Progenitor cell of endocrine pancreas (in vitro differentiated cells): ENCODE measurements at regions not wholly inside any gene's neighbourhood (a gene's known extent, or its start where the extent isn't known, plus 50 kb on each side); places are given as distances from the start of the nearest gene placed in this dataset.

Source experiments
- DNase-seq: peaks from one replicate; pipeline ENCODE4 v3.0.0; 2021; ENCODE audit warnings: low spot score; ENCODE audit not compliant: unreplicated experiment
- H3K27ac Mint-ChIP-seq: 2 replicates; pipeline ENCODE4 v1.8.0; 2021; ENCODE audit warnings: mild to moderate bottlenecking, moderate library complexity, mixed read lengths
- H3K27me3 Mint-ChIP-seq: 2 replicates; pipeline ENCODE4 v1.8.0; 2021; ENCODE audit warnings: mixed read lengths
- H3K36me3 Mint-ChIP-seq: 2 replicates; pipeline ENCODE4 v1.8.0; 2022; ENCODE audit warnings: mixed read lengths; ENCODE audit not compliant: insufficient read depth
- H3K4me1 Mint-ChIP-seq: 2 replicates; pipeline ENCODE4 v1.8.0; 2021; ENCODE audit warnings: low read depth, mixed read lengths
- H3K4me3 Mint-ChIP-seq: 2 replicates; pipeline ENCODE4 v1.8.0; 2021; ENCODE audit warnings: low read depth, mild to moderate bottlenecking, moderate library complexity, mixed read lengths
- H3K9me3 Mint-ChIP-seq: 2 replicates; pipeline ENCODE4 v1.8.0; 2021; ENCODE audit warnings: low read depth, mixed read lengths
- CTCF ChIP-seq: fragments of 200-600 bp; sonication (generic); IDR thresholded peaks from one replicate; pipeline ENCODE4 v1.5.0; 2021; ENCODE audit warnings: antibody characterized with exemption, mild to moderate bottlenecking; ENCODE audit not compliant: unreplicated experiment

- Mint-ChIP-seq H3K27ac (no peak overlapping the region), H3K27me3 (peaks cover 7% of the 10 kb centered on the region), H3K36me3 (no peaks in the 10 kb centered on the region), H3K4me1 (peaks cover 5% of the 10 kb centered on the region), H3K4me3 (no peak overlapping the region), H3K9me3 (no peaks in the 10 kb centered on the region)
- DNase-seq = no peak
- no peak for TF ChIP-seq CTCF
These were observed 138.5 kb upstream of the PIRT start for GRCh38 chr17:10976401-10976800.

- no peak for DNase-seq
- Mint-ChIP-seq H3K4me3 (no peak overlapping the region), H3K36me3 (no peaks in the 10 kb centered on the region), H3K27ac (no peak overlapping the region), H3K4me1 (no peaks in the 10 kb centered on the region), H3K9me3 (peaks cover 3% of the 10 kb centered on the region), H3K27me3 (no peaks in the 10 kb centered on the region)
- no peak for TF ChIP-seq CTCF
These were observed 130.1 kb upstream of the PIRT start for GRCh38 chr17:10968007-10968406.

GRCh38 chr17:10956821-10957220 is 118.9 kb upstream of the PIRT start:
- Mint-ChIP-seq H3K9me3 (peaks cover 15% of the 10 kb centered on the region), H3K4me3 (no peak overlapping the region), H3K27me3 (no peaks in the 10 kb centered on the region), H3K27ac (no peak overlapping the region), H3K36me3 (peaks cover 2% of the 10 kb centered on the region), H3K4me1 (no peaks in the 10 kb centered on the region)
- DNase-seq = no peak
- TF ChIP-seq CTCF = no peak

GRCh38 chr17:10944819-10945218 is 106.9 kb upstream of the PIRT start:
- DNase-seq = no peak
- Mint-ChIP-seq H3K4me1 (peaks cover 4% of the 10 kb centered on the region), H3K9me3 (peaks cover 8% of the 10 kb centered on the region), H3K4me3 (no peak overlapping the region), H3K27ac (no peak overlapping the region), H3K36me3 (no peaks in the 10 kb centered on the region), H3K27me3 (peaks cover 30% of the 10 kb centered on the region)
- TF ChIP-seq CTCF = no peak

GRCh38 chr17:10936931-10937330 is 99.0 kb upstream of the PIRT start:
- no peak for DNase-seq
- Mint-ChIP-seq H3K36me3 (no peaks in the 10 kb centered on the region), H3K27me3 (peaks cover 41% of the 10 kb centered on the region), H3K9me3 (no peaks in the 10 kb centered on the region), H3K4me1 (peaks cover 16% of the 10 kb centered on the region), H3K4me3 (no peak overlapping the region), H3K27ac (peak overlapping the region; percentile 35)
- no peak for TF ChIP-seq CTCF
